NK-92 treated with Interleukin-12 subunit alpha and Interleukin-12 subunit beta, amount 100 ng/mL, for 24 hours (cell line): ENCODE measurements at regions not wholly inside any gene's neighbourhood (a gene's known extent, or its start where the extent isn't known, plus 50 kb on each side); places are given as distances from the start of the nearest gene placed in this dataset.
"Not testable (repeated sequence)": the region's sequence is repeated elsewhere in the genome, so short reads cannot be mapped to it uniquely, and the experiment has no call there.

Experiments used
- DNase-seq: peaks from one replicate; lab custom pipeline; 2025; lab: John Stamatoyannopoulos, UW

DNA sequence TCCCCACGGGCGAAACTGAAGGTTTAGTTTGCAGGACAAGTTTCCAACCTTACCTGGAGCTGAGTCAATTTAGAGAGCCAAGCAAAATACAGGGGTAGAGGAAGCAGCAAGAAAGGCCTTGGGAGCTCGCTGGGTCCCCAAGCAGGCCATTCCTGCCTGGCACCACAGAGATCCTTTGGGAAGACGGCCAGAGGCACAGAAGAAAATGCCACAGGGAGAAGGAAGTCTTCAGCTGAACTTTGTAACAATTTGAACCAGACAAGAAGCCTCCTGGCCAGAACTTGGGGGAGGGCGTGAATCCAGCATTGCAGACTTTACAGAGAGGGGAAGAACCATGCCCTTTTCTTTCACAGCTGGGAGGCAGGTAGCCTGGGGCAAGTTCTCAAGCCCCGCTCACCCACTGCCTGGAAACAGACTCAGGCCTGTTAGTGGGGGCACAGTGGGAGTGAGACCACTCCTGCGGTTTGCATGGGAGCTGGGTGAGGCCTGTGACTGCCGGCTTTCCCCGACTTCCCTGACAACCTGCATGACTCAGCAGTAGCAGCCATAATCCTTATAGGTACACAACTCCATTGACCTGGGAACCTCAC, 259.4 kb downstream of the SETD4 start:
- not testable (repeated sequence) for DNase-seq

DNA sequence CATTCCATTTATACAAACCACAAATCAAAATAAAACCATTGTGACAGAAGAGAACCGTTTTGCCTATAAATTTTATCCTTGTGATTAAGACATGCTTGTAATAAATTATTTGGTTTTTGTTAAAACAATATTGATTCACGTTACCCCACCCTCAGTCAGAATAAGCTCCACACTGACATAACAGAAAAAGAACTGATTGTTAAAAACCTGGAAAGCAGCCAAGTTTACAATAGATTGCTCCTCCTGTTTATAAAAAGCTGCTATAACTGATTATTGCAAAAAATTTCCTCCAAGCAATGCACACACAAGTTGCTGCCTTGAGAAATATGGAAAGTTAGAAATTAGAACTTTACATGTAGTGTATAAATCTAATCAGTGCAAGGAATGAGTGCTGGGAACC, 263.5 kb downstream of the SETD4 start:
- no peak for DNase-seq

DNA sequence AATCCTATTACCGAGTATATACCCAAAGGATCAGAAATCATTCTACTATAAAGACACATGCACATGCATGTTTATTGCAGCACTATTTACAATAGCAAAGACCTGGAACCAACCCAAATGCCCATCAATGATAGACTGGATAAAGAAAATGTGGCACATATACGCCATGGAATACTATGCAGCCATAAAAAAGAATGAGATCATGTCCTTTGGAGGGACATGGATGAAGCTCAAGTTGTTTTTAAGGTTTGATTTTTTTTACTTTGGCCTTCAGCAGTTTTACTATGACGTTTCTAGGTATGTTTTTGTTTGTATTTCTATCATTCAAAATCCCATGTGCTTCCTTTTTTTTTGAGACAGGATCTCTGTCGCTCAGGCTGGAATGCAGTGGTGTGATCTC, 265.8 kb downstream of the SETD4 start:
- not testable (repeated sequence) for DNase-seq

DNA sequence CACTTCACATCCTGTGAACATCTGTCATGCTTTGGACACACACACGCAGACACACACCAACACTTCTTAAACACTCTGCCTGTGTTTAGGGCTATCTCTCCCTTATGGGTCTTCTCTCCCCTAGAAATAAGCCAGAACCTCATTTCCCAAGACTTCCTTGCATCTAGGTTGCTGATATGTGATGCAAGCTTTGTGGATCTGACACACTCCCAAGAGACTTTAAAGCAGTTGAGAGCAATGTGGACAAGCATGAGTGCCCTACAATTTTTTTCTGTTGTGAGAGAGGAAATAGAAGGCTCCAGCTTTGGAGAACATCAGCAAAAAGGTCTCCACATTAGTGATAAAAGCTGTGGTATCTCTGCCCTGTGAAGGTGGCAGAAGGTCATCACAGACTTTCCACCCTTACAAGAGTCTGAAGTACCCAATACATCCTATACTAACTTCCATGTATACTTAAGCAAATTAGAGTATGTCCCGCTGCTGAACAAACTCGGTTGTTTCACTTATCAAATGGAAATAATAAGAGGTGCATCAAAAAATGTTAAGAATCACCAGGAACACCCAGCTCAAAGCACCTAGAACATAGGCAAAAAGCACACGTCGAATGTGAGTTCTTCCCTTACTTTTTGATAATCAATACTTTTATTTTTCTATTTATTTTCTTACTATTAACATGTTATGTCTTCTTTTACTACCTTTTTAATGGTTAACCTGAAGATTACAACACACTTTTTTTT, 267.6 kb downstream of the SETD4 start:
- DNase-seq, result no peak

DNA sequence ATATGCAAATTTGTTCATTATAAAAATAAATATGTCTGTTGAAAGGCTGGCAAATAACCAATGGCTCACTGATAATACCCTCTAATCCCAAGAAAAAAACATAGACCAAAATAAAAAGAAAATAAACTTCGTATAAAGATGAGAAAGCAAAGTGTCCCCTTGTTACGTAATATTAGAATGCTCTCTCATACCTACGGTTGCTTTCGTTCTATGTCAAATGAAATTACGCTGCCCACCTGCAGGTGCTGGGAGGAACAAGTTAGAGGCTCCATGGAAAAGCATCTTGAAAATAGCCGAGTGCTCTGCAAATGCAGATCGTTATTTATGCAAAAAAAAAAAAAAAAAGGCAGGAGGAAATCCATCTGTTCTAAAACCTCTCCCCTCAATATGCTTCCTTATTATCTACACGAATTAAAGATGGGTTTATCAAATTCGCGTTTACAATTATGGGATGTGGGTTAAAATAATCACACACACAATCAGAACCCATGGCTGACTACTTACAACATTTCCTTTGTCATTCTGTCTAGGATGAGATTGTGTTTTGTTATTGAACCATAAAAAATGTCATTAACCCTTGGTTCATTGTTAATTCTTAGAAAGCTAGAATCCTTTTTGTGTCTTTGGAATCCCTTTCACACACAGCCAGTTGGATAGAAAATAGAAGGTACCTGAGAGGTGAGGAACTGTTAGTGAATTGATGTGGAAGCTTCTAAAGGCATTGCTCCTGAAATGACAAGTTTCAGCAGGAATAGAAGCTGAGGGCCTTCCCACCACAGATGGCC, 268.6 kb downstream of the SETD4 start:
- no peak for DNase-seq

DNA sequence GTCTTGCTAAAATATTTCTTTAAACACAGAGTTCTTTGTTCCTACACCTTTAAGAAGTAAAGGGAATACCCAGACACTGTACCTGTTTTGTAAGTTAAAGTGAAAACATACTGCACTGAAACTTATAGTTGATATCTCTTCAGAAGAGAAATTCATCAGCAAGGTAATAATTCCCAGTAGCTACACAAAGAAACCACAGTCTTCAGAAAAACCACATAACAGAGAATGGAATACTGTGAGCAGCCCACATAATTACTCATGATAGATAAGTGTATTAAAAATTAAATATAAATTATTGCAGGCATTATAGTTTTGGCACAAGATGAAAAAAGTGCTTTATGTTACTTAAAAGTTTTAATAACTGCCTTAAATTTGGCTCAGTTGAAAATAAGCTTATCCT, 276.6 kb downstream of the SETD4 start:
- DNase-seq, result no peak

DNA sequence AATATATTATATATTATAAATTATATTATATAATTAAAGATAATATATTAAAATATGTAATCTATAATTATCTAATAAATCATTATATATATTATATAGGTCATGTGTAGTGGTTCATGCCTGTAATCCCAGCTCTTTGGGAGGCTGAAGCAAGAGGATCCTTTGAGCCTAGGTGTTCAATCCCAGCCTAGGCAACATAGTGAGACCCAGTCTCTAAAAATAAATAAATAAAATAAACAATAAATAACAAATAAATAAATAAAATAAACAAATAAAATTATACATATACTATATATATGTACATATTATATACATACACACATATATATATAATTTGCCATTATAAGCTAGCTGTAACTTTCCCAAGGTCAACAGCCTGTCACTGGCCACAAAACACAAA, 277.7 kb downstream of the SETD4 start:
- DNase-seq, result no peak

DNA sequence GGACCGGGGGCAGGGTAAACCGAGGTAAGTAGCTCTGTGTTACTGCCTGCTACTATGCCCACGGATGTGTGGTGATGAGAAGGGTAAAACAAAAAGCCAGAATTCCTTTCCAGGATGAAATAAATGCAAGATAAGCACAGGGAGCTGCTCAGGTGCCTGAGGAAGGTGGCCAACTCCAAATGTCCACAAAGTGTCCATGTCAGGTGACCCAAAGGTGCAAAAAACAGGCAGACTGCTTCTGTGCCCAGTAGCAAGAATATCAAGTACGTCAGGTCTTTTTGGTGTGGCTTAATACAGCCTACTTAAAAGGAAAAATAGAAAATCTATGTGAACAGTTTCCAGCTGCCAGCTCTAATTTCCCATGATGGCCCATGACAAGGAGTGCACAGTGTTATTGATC, 279.3 kb downstream of the SETD4 start:
- DNase-seq, result no peak

DNA sequence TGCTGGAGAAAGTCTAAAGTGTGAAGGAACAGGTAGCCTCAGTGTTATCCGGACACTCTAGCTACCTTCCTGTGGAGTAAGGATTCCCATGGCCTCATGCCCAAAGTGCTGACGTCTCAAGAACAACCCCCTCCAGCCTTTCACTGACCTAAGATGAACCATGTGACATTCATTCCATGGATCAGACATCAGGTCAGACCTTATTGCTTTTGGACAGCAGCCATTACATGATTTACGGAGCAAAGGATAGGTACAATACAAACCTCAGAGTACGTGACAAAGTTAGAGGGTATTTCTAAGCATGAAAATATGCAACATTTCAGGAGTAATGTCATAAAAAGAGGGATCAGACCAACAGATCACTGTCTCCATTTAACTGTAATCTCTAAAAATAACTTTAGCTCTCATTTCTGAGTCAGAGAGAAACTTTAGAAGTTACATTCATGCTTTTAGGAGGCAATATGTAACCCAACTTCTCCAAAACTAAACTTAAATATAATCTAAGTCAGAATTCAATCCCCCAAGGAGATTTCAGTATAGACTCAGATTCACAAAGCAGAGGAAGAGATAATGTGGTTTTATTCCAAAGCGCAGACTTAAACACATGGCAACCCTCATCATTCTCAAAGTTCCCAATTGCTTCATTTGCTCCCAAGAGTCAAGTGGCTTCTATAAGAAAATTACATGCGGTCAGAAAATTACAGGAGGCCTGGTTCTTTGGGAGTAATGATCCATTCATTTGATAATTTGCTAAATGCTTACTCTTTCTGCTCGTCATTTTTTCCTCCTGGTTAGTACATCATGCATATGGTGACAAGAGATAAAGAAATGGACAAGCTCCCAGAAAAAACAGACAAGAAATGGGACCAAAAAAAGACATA, 280.4 kb downstream of the SETD4 start:
- DNase-seq, result no peak

DNA sequence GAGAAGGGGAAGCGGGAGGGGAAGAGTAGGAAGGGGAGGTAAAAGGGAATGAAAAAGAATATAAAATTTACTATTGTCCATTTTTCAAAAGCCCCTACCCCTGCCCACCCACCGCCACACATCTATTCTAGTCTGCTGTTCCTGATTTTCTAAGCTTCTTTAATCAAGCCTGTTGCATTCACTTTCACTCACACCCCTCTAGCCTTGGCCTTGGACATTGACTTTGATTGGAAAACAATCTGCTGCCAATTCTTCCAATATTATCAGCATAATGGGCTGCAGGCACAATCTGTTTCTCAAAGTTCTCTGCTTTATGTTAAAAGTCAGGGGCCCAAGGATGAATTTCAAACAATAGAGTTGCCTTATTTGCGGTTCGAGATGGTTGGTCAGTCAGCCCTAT, 281.2 kb downstream of the SETD4 start:
- no peak for DNase-seq

DNA sequence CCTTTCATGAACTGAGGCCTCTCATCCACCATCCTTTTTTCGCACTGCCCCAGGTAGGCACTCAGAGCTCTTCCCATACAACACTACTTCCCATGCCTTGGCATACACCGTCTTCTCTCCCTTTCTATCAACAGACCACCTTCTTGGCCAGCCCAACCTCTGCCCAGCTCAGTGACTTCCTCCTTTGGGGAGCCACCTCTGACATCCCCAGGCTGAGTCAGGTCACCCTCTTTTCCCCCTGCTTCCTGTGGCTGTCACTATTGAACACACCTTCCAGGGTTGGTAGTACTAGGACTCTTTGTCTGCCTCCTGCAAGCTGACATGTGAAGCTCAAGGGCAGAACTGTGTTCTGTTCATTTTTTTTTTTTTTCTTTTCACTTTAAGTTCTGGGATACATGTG, 283.2 kb downstream of the SETD4 start:
- no peak for DNase-seq

DNA sequence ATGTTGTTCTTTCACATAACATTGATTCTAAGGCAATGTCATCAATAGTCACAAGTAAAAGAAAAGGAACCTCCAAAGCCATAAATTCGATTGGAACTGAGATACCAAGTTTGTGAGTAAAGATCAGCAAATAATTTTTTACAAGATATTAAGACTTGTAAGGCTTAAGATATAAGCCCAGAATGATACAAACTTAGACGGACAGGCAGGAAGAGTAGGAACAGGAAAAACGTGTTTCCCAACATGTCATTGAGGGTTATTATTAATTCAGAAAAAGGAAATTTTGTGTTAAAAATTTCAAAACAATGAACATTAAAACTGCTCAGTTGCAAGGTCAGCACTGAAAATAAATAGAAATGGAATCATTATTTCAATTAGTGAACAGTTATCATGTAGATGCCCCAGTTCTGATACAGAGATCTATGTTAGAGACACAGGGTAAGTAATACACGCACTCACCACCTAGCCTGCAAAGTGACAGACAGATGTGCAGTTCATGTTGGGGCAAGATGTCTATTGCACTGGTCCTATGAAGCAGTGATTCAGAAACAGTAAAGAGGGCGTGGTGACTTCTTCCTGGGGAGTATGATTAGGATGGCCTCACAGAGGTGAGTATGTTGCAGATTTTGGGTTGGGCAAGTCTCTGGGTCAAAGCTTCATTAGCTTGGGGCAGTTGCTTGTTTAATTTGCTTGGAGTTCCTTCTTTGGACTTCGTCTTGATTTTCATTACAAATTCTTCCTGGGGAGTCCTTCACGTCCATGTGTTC, 284.4 kb downstream of the SETD4 start:
- DNase-seq, result no peak

DNA sequence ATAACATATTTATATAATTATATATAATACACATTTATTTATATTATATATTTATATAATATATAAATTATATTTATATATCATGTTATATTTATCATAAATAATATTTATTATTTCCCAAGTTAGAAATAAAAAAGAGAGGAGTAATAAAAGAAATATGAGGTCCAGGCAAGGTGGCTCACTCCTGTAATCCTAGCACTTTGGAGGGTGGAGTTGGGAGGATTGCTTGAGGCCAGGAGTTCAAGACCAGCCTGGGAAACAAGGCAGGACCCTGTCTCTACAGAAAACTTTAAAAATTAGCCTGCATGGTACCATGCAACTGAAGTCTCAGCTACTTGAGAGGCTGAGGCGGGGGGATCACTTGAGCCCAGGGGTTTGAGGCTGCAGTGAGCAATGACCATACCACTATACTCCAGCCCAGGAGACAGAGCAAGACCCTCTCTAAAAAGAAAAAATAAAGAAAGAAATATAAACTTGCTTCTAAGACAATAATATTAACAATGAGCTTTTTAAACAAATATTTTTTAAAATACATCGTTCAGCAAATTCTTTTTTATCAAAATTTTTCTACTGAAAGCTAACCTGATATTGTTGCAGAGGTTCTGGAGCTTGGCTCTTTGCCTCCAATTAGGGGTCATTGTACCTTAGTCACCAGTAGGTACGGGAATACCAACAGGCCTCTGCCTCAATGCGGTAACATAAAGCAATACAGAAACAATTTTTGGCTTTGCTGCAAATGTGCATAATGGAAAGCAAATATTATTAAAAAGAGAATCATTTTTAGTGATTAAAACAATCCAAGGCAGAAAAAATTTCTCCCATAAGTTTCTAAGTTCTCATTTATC, 290.0 kb downstream of the SETD4 start:
- DNase-seq, result no peak

DNA sequence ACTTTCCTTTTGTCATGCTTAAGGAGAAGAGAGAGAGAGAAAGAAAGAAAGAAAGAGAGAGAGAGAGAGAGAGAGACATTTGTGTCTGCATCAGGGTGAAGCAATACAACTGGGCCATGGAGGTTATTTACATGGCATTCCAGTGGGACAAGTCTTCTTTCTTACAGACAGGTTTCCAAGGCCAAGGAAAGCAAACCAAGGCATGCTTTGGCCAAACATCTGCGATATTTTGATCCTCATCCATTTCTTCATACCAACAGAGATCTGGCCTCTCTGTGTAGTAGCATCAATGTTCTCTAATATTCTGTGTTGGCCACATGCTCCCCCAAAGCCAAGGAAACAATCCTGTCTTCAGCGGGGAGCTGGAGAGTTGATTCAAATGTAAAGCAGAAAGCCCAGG, 292.1 kb downstream of the SETD4 start:
- no peak for DNase-seq

DNA sequence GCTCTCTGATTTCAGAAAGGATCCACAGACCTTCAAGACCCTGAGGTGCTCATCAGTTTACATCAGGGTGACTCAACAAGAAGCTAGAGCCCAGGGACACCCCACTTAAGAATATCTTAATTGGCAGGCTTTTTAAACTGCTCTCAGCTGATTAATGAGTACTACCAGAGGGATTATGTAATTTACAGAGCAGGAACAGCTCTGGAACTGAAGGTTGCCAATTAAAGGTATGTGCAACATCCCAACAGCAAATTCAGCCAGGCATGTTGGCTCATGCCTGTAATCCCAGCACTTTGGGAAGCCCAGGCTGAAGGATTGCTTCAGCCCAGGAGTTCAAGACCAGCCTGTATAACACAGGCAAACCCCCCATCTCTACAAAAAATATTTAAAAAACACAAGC, 295.7 kb downstream of the SETD4 start:
- no peak for DNase-seq

DNA sequence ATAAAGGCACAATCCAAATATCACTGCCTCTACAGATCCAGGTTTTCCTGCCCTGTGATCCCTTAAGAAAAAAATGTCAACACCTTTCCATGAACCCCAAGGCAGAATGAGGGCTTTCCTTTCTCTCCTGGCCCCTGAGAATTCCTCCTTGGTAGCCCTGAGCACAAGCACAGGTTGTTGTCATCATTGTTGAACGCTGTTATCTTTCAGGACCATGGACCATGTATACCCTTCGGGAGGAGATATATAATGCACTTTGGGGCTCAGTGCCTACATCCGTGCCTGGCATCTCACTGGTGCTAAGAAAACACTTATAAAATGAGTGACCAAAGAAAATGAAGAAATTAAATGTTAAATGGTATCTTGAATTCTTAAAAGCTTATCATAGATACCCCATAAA, 296.2 kb downstream of the SETD4 start:
- DNase-seq, result no peak

DNA sequence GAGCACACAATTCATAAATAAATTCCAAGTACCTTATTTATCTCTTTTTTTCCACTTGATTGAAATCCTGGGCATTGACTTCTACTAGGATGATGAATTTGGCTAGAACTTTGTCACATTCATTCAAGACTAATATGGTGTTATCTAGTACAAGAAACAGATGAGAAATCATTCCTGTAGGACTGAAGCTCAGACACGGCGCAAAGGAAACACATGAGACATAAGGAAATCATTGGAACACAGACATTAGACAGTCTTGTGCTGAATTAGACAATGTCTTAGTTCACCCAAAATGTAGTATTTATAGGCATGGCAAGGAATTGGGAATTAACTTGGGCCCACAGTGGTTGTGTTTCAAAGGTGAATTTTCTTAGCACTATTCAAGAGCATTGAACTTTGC, 305.7 kb downstream of the SETD4 start:
- DNase-seq, result no peak

DNA sequence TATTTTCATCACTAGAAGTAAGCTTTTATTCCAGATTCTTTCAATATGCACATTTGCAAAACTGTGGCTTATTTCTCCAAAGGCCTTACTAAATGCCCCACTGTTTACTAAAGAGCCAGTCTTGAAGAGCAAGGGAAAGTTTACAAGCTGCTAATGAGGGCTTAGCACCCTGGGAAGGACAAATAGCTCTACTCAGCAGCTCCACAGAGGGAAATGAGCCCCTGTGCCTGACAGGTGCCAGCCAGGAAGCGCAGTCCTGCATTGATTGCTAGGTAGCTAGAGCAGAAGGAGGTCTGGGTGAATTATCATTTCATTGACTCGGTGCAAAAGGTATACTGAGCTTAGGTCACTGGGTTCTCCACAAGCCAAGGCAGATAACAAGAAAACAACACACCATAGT, 307.0 kb downstream of the SETD4 start:
- no peak for DNase-seq

DNA sequence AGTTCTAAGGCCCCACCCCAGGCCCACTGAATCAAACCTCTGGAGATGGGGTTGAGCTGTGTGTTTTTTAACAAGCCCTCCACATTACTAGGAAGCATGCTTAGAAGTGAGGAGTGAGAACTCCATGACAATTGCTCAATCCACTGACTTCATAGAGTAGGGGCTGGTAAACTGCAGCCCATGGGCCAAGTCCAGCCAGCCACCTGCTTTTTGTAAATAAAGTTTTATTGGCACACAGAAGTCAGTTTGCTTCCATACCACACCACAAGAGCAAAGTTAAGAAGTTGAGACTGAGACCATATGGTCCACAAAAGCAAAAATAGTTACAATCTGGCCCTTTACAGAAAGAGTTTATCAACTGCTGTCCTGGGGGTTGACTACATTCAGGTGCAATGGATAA, 309.2 kb downstream of the SETD4 start:
- DNase-seq, result no peak

DNA sequence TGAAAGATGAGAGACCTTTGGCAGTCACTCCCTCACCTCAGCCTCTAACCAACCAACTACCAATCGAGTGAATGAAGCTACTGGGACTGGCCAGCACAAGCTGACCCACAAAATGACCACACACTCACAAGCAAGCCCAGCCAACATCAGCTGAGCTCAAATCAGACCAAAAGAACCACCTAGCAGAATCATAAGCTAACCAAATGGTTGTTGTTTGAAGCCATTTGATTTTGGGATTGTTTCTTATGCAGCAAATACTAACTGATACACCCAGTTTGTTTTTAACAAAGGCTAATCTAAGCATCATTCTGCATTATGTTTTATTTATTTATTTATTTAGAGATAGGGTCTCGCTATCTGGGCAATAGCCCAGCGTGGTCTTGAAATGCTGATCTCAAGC, 310.4 kb downstream of the SETD4 start:
- DNase-seq, result no peak
